ENCODE measurements at regions not wholly inside any gene's neighbourhood (a gene's known extent, or its start where the extent isn't known, plus 50 kb on each side); places are given as distances from the start of the nearest gene placed in this dataset.

DNA sequence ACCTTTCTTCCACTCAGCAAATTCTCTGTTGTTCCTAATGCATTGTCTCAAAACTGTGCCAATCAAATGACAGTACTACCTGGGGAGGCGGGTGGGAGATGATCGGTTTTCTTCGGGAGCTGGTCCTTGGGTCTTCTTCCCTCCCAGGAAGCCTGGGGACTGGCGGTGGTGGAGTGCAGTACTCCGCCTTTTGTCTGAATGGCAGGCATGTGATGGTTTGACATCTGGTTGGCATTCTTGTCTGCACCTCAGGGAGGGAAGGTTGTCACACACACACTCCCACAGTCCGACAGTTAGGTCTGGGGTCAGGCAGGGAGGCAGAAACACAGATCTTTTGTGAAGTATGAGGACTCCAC is 114.8 kb downstream of the SNAPC1 start:
- TF ChIP-seq, protein P1, sequence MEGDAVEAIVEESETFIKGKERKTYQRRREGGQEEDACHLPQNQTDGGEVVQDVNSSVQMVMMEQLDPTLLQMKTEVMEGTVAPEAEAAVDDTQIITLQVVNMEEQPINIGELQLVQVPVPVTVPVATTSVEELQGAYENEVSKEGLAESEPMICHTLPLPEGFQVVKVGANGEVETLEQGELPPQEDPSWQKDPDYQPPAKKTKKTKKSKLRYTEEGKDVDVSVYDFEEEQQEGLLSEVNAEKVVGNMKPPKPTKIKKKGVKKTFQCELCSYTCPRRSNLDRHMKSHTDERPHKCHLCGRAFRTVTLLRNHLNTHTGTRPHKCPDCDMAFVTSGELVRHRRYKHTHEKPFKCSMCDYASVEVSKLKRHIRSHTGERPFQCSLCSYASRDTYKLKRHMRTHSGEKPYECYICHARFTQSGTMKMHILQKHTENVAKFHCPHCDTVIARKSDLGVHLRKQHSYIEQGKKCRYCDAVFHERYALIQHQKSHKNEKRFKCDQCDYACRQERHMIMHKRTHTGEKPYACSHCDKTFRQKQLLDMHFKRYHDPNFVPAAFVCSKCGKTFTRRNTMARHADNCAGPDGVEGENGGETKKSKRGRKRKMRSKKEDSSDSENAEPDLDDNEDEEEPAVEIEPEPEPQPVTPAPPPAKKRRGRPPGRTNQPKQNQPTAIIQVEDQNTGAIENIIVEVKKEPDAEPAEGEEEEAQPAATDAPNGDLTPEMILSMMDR (conservative IDR thresholded peaks at IDR 0.05; ENCODE audit: low read depth) = no peak
- H3K27ac ChIP-seq = no peak overlapping the region
- ChIA-PET CTCF (no interaction called here), POLR2A (ENCODE audit: low non-redundant PET) (no interaction called here)
- DNase-seq (ENCODE audit: low spot score) = no peak

DNA sequence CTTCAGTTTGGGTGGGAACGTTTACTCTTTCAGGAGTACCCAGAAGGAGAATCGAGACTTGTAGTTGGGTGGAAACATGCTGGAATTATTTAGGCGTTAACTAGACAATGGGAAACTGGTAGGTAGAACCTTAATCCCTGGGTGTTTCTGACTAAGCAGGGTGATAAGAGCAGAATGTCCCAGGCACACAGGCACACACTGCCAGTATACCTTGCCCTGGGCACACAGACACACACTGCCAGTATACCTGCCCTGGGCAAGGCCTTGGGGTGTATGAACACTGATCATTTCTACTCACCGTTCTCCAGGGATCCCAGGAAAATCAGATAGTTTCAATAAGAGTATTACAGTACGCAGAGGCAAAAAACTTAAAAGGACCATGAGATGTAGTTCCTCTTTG is 115.5 kb downstream of the SNAPC1 start:
- no peak overlapping the region for H3K27ac ChIP-seq
- DNase-seq (ENCODE audit: low spot score) = no peak
- TF ChIP-seq, protein P1 (conservative IDR thresholded peaks at IDR 0.05; ENCODE audit: low read depth) = no peak
- ChIA-PET POLR2A (ENCODE audit: low non-redundant PET) (no interaction called here), CTCF (no interaction called here)

DNA sequence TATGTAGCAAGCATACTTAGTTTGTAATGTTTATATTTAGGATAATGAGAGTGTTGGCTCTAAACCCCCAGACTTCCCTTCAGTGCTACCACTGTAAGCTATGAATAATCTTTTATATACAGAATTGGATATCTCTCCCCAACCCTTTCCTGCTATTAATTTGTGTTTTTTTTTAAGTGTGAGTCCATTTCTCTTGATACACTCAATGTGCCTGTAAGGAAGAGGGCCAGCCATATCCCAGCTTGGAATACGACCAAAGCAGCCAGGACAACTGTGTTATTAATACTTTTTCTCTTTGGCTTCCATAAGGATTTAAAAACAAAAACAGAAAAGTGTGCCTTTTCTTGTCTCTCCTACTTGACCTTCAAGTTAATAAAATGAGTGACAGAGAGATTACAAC is 116.7 kb downstream of the SNAPC1 start:
- ChIA-PET CTCF (no interaction called here), POLR2A (ENCODE audit: low non-redundant PET) (no interaction called here)
- DNase-seq (ENCODE audit: low spot score) = no peak
- TF ChIP-seq, protein P1 (conservative IDR thresholded peaks at IDR 0.05; ENCODE audit: low read depth) = no peak
- H3K27ac ChIP-seq = no peak overlapping the region

DNA sequence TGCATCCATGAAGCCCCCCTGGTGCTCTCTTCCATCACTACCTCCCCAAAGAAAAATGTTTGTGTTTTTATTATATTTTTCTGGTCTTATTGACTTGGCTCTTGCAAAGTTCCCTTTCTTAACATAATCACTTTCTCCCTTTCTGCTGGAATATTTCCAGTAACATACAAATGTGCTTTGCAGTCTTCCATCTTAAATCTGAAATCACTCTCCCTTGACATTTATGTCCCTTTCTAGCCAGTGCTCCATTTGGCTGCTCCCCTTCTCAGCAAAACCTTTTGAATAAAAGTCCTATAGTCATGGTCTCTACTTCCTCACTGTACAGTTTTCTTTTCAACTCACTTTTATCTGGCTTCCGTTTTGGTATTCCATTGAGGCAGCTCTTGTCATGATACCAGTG is 118.8 kb downstream of the SNAPC1 start:
- ChIA-PET POLR2A (ENCODE audit: low non-redundant PET) (no interaction called here), CTCF (no interaction called here)
- TF ChIP-seq, protein P1 (conservative IDR thresholded peaks at IDR 0.05; ENCODE audit: low read depth) = no peak
- no peak for DNase-seq (ENCODE audit: low spot score)
- H3K27ac ChIP-seq = no peak overlapping the region

DNA sequence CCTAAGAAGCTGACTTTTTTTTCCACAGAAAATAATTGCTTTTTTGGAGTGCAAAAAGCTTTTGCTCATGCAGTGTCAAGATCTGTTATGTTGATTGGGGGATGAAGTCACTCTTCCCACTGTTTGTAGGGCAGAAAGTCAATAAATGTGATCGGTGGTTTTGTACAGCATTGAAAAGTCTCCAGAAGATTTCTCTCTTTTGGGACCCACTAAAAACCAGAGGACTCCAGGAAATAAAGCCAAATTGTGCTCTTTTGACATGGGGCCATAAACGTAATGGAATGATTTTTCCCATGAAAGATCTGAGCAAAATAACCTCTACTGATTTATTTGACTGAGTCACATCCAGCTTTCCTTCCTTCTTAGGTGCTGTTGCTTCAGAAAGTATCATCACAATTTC is 122.5 kb downstream of the SNAPC1 start:
- DNase-seq (ENCODE audit: low spot score) = no peak
- H3K27ac ChIP-seq = no peak overlapping the region
- ChIA-PET CTCF (no interaction called here), POLR2A (ENCODE audit: low non-redundant PET) (no interaction called here)
- TF ChIP-seq, protein P1 (conservative IDR thresholded peaks at IDR 0.05; ENCODE audit: low read depth) = no peak

DNA sequence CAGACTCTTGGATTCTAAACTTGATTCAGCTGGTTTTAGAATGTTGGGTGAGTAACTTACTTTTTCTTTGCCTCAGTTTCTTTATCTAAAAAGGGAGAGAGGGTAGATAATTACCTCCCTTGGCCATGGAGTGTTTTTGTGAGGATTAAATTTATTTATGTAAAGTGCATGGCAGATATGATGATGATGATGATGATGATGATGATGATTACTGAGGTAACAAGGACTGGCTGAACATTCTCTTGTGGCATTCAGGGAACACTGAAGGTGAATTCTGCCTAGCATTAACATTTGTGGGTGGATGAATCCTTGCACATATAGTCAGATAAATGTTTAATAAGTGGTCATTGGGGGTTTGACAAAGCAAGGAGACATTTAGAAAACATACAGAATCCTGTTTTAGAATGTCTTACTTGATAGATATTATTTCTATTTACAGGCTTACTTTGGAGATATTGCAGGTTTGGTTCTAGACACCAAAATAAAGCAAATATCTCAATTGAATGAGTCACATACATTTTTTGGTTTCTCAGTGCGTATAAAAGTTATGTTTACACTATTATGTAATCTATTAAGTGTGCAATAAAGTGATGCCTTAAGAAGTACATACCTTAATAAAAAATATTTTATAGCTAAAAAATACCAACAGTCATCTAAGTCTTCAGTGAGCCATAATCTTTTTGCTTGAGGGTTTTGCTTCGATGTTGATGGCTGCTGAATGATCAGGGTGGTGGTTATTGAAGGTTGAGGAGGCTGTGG is 123.2 kb downstream of the SNAPC1 start:
- DNase-seq (ENCODE audit: low spot score) = no peak
- ChIA-PET CTCF (no interaction called here), POLR2A (ENCODE audit: low non-redundant PET) (no interaction called here)
- H3K27ac ChIP-seq = no peak overlapping the region
- TF ChIP-seq, protein P1 (conservative IDR thresholded peaks at IDR 0.05; ENCODE audit: low read depth) = no peak

All from RWPE1 (cell line).